HT1080 (cell line): ENCODE measurements at regions not wholly inside any gene's neighbourhood (a gene's known extent, or its start where the extent isn't known, plus 50 kb on each side); places are given as distances from the start of the nearest gene placed in this dataset.

Source experiments
- DNase-seq: peaks from one replicate; pipeline ENCODE4 v3.0.0-alpha.2; 2015; ENCODE audit warnings: low read depth

DNA sequence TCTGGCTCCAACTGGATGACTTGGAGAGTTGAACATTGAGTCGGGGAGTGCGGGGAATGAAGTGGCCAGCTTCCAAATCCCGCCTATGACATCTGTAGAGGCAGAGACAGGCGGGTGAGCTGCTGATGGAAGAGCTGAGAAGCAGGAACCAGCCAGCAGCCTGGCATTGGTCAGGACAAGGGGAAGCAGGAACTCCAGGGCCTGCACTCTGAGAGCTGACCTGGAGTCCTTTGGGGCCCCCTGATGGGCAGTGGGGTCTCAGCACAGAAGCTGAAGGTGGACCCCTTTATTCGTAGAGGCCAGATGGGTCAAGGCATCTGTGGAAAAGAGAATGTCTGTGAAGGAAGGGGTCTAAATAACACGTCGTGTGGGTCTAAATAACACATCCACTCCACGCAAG is 57.0 kb downstream of the SEC61G start:
- no peak for DNase-seq

GRCh38 chr7:54699715-54700114 is 59.3 kb downstream of the SEC61G start:
- no peak for DNase-seq

- no peak for DNase-seq
Measured at GRCh38 chr7:54697659-54698186, 61.3 kb downstream of the SEC61G start.

DNA sequence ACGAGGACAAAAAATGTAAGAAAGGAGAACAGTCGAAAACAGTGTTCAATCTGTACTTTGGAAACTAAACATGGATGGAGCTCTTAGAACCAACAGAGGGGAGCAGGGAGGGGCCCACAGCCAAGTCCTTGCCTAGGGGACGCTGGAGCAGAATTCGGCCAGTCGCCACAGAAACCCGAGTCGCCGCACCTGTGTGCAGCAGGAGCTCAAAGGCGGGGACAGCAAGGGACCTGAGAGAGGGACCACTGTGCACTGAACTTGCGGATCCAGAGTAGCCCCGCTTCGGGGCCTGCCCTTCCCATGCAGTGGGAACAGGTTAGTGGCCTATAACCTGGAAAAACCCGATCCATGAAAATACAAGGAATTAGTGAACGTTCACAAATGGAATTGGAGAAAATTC is 68.1 kb downstream of the SEC61G start:
- no peak for DNase-seq

GRCh38 chr7:54690050-54690443 is 69.0 kb downstream of the SEC61G start:
- no peak for DNase-seq

DNA sequence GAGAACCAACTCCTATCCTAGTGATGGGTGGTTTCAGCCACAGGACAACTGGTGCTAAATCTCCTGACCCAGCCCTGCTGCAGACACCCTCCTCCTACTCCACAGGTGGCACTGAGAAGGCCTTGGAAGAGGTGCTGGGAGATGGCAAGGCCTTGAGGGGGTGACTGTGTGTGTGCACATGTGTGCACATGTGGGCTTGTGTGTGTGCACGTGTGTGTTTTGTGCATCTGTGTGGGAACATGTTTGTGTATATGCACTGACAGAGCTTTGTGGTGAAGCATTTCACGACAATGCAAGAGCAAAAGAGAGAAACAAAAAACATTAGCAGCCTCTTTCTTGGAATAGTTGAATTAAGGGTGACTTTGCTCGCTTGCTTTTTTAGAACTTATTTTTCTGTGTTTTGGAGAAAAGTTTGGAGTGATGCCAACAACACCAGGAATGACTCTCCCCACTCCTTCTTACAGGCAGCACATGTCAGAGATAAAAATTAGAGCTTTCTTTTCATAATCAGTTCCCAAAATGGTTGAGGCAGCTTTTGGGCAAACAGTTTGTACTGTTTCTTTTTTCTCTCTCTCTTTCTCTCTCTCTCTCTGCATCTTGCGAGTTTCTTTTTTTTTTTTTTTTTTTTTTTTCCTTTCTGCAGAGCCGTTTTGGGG is 69.5 kb downstream of the SEC61G start:
- no peak for DNase-seq

GRCh38 chr7:54687462-54688212 is 71.4 kb downstream of the SEC61G start:
- no peak for DNase-seq

- DNase-seq: no peak
Measured at GRCh38 chr7:54680377-54681005, 78.5 kb downstream of the SEC61G start.

DNA sequence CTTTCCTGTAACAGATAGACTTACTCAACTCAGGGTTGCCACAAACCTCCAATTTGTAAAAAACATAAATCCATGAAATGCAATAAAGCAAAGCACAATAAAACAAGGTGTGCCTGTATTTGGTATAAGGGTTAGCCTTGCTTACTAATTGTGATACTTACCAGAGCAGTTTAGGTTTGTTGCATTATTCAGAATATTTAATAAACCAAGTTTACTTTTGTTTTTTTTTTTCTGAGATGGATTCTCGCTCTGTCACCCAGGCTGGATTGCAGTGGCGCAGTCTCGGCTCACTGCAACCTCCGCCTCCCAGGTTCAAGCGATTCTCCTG is 79.6 kb downstream of the SEC61G start:
- DNase-seq: no peak

DNA sequence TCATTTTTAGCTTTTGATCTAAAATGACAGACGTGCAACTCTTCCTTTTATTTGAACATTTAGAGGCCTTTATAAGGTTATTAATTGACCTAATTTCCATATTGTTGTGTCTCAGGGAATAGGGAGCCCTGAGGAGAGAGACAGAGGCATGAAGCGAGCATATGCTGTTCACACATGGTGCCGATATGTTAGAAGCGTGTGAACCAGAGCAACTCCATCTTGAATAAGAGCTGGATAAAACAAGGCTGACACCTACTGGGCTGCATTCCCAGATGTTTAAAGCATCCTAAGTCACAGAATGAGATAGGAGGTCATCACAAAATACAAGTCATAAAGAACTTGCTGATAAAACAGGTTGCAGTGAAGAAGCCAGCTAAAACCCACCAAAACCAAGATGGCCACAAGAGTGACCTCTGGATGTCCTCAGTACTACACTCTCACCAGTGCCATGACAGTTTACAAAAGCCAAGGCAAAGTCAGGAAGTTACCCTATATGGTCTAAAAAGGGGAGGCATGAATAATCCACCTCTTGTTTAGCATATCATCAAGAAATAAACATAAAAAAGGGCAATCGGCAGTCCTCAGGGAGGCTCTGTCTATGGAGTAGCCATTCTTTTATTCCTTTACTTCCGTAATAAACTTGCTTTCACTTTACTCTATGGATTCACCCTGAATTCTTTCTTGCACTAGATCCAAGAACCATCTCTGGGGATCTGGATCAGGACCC is 80.1 kb downstream of the SEC61G start:
- peak; percentile 8 for DNase-seq

DNA sequence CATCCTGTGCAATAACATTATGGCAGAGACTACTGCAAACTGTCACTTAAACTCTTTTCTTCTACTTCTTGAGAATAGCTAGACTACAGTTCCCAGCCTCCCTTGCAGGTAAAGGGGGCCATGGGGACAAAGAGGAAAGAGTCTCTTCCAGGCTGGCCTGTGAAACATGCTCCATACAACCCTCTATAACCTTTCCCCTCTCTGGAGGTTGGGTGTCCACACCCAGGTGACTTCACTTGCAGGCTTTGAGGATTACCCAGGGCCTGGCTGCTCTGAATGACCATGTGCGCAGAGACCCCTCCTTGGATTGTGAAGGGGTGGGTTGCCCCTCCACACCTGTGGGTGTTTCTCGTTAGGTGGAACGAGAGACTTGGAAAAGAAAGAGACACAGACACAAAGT is 84.1 kb downstream of the SEC61G start:
- no peak for DNase-seq

GRCh38 chr7:54672519-54672918 is 86.5 kb downstream of the SEC61G start:
- DNase-seq: no peak

- peak; percentile 24 for DNase-seq
Measured at GRCh38 chr7:54664235-54665228, 94.5 kb downstream of the SEC61G start.

DNA sequence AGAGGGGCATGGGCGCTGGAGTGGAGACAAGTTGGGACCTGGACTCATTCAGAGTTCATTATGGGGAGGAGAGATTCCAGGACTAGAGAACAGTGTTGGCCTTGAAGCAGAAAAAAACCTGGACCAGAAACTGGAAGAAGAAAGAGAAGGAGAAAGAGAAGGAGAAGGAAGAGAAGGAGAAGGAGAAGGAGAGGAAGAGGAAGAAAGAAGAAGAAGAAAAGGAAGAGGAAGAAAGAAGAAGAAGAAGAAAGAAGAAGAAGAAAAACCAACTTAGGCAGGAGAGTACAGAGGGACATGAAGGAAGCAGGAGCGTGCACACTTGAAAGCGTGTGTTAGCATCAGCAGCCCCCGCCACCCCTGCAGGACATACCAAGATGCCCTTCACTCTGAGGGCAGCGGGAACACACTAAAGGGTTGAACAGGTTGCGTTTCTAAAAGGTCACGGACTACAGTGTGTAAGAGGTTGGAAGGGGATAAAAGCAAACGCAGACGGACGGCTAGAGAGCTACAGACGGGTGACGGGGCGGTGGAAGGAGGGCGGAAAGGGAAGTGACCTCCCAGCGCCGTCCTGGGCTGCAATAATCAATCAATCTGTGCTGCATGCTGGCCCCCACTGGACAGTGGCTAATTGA is 95.3 kb downstream of the SEC61G start:
- no peak for DNase-seq

DNA sequence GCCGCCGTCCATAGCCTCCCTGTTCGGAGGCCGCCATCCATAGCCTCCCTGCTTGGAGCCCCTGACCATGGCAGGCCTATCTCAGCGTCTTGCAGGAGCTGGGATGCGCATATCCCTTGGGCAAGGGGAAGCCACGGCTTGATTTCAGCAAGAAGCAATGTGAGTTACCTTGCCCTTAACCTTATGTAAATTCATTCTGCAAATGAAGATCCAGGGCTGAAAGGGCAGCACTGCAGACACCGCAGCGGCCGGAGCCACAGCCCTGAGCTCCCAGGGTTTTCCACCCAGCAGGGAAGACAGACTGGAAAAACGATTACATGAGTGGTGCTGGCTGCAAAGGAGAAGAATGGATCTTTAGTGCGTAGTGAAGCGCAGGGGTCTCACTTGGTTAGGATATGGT is 95.8 kb downstream of the SEC61G start:
- no peak for DNase-seq

GRCh38 chr7:54662701-54663100 is 96.3 kb downstream of the SEC61G start:
- DNase-seq: no peak

DNA sequence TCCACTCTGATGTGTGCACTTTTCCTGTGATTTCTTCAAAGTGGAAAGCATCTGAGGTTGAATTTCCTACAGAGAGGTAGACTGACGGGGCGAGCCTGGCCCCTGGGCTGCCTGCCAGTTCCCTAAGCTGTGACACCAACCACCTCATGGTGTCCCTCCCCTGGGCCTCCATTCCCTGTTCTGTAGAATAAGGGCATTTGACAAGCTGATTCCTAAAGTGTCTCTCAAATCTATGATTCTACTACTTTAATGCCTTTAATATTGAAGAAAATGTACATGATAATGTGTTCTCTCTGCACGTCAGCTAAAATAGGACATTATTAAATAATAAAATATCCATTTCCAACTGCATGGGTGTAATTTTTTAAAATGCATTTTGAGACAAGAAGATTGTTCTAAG is 105.1 kb downstream of the SEC61G start:
- DNase-seq: no peak

GRCh38 chr7:54643064-54643463 is 100.9 kb downstream of the VSTM2A start:
- DNase-seq: no peak

DNA sequence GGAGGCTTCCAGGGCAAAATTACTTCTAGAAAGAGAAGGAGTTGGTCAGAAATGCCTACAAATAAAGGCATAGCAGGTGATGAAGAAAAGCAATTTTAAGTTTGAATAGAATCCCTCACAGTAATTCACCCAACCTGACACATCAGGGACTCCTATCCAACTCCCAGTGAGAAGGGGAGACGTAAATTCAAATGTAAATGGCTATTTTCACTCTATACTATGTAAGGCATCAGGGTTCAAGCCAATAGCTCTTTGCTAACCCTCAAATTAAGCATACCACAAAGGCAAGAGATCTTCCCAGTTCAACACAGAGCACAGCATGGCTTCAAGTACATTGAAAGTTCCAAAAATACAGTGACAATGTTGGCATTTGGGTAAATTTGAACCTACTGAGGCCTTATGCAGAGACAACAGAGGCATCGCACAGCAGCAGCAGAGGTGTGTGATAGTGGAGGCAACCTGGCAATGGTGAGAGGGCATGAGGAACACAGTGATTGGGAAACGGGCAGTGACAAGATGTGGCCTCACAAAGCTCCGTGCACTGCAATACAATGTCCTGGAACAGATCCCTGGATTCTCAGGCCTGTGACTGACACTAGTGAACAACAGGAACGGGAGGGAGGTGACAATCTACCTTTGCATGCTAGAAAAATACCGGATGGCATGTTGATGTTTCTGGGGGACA is 95.7 kb downstream of the VSTM2A start:
- DNase-seq: no peak

DNA sequence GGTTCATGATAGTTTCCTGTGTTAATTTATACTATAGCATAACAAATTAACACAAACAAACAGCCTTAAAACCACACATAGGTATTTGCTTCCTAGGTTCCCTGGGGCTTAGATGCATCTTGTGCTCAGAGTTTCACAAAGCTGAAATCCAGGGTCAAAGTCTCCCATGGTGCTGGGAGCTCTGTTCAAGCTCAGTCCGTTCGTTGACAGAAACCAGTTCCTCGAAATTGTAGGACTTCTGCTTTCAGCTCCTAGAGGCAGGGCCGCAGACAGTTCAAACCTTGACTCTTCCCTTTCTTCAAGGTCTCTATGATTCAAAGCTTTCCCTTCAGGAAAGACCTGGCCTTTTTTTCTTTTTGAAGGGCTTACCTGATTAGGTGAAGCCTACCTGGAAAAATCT is 90.5 kb downstream of the VSTM2A start:
- no peak for DNase-seq
